KMS-11 (cell line): ENCODE measurements at regions not wholly inside any gene's neighbourhood (a gene's known extent, or its start where the extent isn't known, plus 50 kb on each side); places are given as distances from the start of the nearest gene placed in this dataset.

ENCODE experiments used
- H2AFZ ChIP-seq: fragments of 200-600 bp; sonication (generic); 2 replicates; pipeline ENCODE4 v1.6.1; 2016; ENCODE audit warnings: antibody characterized with exemption, mixed run types, low read depth
- H3K27ac ChIP-seq: fragments of 200-600 bp; sonication (generic); 2 replicates; pipeline ENCODE4 v1.6.1; 2016; ENCODE audit warnings: mild to moderate bottlenecking, mixed run types
- H3K27me3 ChIP-seq: fragments of 200-600 bp; sonication (generic); 2 replicates; pipeline ENCODE4 v1.6.1; 2017; ENCODE audit warnings: mild to moderate bottlenecking, low read depth, mixed run types, moderate library complexity; ENCODE audit not compliant: insufficient read depth
- H3K36me3 ChIP-seq: fragments of 200-600 bp; sonication (generic); 2 replicates; pipeline ENCODE4 v1.6.1; 2017; ENCODE audit warnings: mild to moderate bottlenecking, mixed run types; ENCODE audit not compliant: insufficient read depth
- H3K4me1 ChIP-seq: fragments of 200-600 bp; sonication (generic); 2 replicates; pipeline ENCODE4 v1.6.1; 2016; ENCODE audit warnings: mild to moderate bottlenecking, low read depth, mixed run types; ENCODE audit not compliant: poor library complexity, severe bottlenecking
- H3K4me2 ChIP-seq: fragments of 200-600 bp; sonication (generic); 2 replicates; pipeline ENCODE4 v1.7.0; 2016; ENCODE audit warnings: mild to moderate bottlenecking, mixed run types
- H3K4me3 ChIP-seq: fragments of 200-600 bp; sonication (generic); IDR thresholded peaks from 2 replicates; pipeline ENCODE4 v1.6.1; 2017; ENCODE audit warnings: low read depth, low read length, mixed read lengths; ENCODE audit not compliant: insufficient read depth
- H3K79me2 ChIP-seq: fragments of 200-600 bp; sonication (generic); 2 replicates; pipeline ENCODE4 v1.6.1; 2016; ENCODE audit warnings: low read depth, mixed run types; ENCODE audit not compliant: insufficient read depth
- H3K9ac ChIP-seq: fragments of 200-600 bp; sonication (generic); 2 replicates; pipeline ENCODE4 v1.6.1; 2016; ENCODE audit warnings: mild to moderate bottlenecking, mixed run types
- H4K20me1 ChIP-seq: fragments of 200-600 bp; sonication (generic); 2 replicates; pipeline ENCODE4 v1.6.1; 2016; ENCODE audit warnings: mild to moderate bottlenecking, mixed run types; ENCODE audit not compliant: insufficient read depth
- TF ChIP-seq, protein P1 (sequence below): fragments of 200-600 bp; sonication (generic); conservative IDR thresholded peaks from 2 replicates; pipeline ENCODE4 v1.6.1; 2017; ENCODE audit warnings: low read depth, mild to moderate bottlenecking, antibody characterized with exemption, low read length, moderate library complexity, mixed read lengths

- H3K27ac ChIP-seq: no peak overlapping the region
- no peaks in the 10 kb centered on the region for H3K36me3 ChIP-seq
- TF ChIP-seq, protein P1, sequence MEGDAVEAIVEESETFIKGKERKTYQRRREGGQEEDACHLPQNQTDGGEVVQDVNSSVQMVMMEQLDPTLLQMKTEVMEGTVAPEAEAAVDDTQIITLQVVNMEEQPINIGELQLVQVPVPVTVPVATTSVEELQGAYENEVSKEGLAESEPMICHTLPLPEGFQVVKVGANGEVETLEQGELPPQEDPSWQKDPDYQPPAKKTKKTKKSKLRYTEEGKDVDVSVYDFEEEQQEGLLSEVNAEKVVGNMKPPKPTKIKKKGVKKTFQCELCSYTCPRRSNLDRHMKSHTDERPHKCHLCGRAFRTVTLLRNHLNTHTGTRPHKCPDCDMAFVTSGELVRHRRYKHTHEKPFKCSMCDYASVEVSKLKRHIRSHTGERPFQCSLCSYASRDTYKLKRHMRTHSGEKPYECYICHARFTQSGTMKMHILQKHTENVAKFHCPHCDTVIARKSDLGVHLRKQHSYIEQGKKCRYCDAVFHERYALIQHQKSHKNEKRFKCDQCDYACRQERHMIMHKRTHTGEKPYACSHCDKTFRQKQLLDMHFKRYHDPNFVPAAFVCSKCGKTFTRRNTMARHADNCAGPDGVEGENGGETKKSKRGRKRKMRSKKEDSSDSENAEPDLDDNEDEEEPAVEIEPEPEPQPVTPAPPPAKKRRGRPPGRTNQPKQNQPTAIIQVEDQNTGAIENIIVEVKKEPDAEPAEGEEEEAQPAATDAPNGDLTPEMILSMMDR: no peak
- H3K4me3 ChIP-seq: no peak overlapping the region
- H4K20me1 ChIP-seq: no peaks in the 10 kb centered on the region
- no peaks in the 10 kb centered on the region for H3K4me1 ChIP-seq
- H3K27me3 ChIP-seq: no peaks in the 10 kb centered on the region
- no peak overlapping the region for H3K9ac ChIP-seq
- no peak overlapping the region for H2AFZ ChIP-seq
- no peaks in the 10 kb centered on the region for H3K79me2 ChIP-seq
- no peak overlapping the region for H3K4me2 ChIP-seq
Observed at GRCh38 chr12:115386946-115387345, 703.0 kb upstream of the TBX3 start.

DNA sequence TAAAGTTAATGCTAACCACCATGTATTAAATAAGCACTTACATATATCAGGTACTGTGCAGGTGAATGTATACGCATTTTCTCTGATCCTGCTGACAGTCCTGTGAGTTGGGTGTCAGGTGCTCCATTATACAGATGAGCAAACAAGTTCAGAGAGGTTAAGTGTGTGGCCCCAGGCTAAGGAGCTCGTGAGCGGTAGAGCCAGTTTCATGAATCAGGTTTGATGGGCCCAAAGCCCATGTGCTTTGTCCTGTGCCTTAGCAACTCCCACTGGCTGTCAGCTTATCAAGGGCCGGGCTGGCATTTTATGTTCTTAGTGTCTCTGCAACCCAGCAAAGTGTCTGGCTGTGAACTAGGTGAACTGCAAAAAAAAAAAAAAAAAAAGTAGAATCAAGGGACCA lies 701.2 kb upstream of the TBX3 start:
- H3K4me1 ChIP-seq: no peaks in the 10 kb centered on the region
- no peak overlapping the region for H3K27ac ChIP-seq
- H2AFZ ChIP-seq: no peak overlapping the region
- no peak overlapping the region for H3K4me2 ChIP-seq
- no peaks in the 10 kb centered on the region for H4K20me1 ChIP-seq
- no peak overlapping the region for H3K4me3 ChIP-seq
- TF ChIP-seq, protein P1: no peak
- H3K36me3 ChIP-seq: no peaks in the 10 kb centered on the region
- no peaks in the 10 kb centered on the region for H3K27me3 ChIP-seq
- no peak overlapping the region for H3K9ac ChIP-seq
- no peaks in the 10 kb centered on the region for H3K79me2 ChIP-seq

DNA sequence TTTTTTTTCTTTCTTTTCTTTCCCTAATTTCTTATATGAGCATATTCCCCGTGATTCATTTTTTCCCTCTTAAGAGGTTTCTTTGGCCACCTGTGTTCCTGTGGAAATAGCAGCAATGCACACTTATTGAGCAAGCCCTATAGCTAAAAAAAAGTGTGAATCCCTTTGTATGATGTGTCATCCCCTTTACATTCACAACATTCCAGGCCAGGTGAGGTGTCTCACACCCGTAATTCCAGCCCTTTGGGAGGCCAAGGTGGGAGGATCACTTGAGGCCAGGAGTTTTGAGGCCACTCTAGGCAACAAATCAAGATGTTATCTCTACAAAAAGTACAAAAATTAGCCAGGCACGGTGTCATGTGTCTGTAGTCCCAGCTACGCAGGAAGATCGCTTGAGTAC lies 700.4 kb upstream of the TBX3 start:
- Histone ChIP-seq H3K36me3 (no peaks in the 10 kb centered on the region), H3K4me2 (no peak overlapping the region), H4K20me1 (no peaks in the 10 kb centered on the region), H2AFZ (no peak overlapping the region), H3K79me2 (no peaks in the 10 kb centered on the region), H3K9ac (no peak overlapping the region), H3K27ac (no peak overlapping the region), H3K4me3 (no peak overlapping the region), H3K27me3 (no peaks in the 10 kb centered on the region), H3K4me1 (no peaks in the 10 kb centered on the region)
- TF ChIP-seq, protein P1: no peak

DNA sequence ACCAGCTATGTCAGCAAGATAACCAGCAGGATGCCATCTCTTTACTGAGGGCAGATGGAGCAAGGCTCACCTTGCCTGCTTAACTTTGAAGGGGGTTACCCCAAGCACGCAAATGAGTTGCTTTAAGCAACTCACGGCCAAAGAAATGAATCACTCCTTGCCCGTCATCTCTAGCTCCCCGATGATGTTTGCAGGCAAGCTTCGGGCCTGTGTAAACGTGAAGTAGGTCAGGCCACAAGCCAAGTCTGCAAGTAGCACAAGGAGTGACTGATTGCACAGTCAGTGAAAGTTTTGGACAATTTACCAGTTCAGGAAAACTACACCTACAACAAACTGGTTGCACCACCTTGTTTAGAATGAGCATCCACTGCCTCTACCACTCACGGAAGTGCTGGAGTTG lies 699.7 kb upstream of the TBX3 start:
- no peak overlapping the region for H3K4me2 ChIP-seq
- H3K9ac ChIP-seq: no peak overlapping the region
- no peaks in the 10 kb centered on the region for H4K20me1 ChIP-seq
- no peaks in the 10 kb centered on the region for H3K4me1 ChIP-seq
- H3K79me2 ChIP-seq: no peaks in the 10 kb centered on the region
- no peak overlapping the region for H3K27ac ChIP-seq
- TF ChIP-seq, protein P1: no peak
- no peaks in the 10 kb centered on the region for H3K36me3 ChIP-seq
- no peak overlapping the region for H2AFZ ChIP-seq
- no peaks in the 10 kb centered on the region for H3K27me3 ChIP-seq
- H3K4me3 ChIP-seq: no peak overlapping the region

DNA sequence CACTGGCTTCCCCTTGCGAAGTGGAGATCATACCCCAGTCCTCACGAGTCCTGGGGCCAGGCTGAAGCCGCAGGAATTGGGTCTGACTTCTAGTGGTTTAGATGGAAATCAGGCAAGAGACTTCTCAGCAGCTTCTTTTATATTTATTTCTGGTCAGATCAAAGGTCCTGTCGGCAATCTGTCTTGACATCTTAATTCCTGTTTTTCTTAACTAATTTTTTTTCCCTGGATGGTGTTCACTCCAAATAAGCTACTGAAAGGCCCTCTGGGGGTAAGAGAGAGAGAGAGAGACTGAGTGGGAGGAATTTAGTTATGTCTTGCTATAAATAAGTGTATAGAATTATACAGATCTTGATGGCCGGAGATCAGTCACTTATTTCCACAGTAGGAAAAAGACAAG lies 698.7 kb upstream of the TBX3 start:
- Histone ChIP-seq H3K4me1 (no peaks in the 10 kb centered on the region), H3K27ac (no peak overlapping the region), H3K9ac (no peak overlapping the region), H3K79me2 (no peaks in the 10 kb centered on the region), H4K20me1 (no peaks in the 10 kb centered on the region), H3K36me3 (no peaks in the 10 kb centered on the region), H3K4me2 (no peak overlapping the region), H2AFZ (no peak overlapping the region), H3K4me3 (no peak overlapping the region), H3K27me3 (no peaks in the 10 kb centered on the region)
- TF ChIP-seq, protein P1: no peak
